H1 (cell line): ENCODE measurements at regions not wholly inside any gene's neighbourhood (a gene's known extent, or its start where the extent isn't known, plus 50 kb on each side); places are given as distances from the start of the nearest gene placed in this dataset.

ENCODE experiments used
- ASH2L ChIP-seq: fragments of 200-600, 300-600 bp; sonication (generic); IDR thresholded peaks from one replicate; pipeline ENCODE4 v1.7.1; 2017; ENCODE audit warnings: low read length
- BCL11A ChIP-seq, 2 experiments: IDR thresholded peaks; one replicate each; pipeline ENCODE4 v1.6.1; 2011; ENCODE audit warnings: low read depth in 2 of 2, low read length in 2 of 2, mild to moderate bottlenecking in 2 of 2
- HDAC6 ChIP-seq: IDR thresholded peaks from one replicate; pipeline ENCODE4 v1.7.1; 2012; ENCODE audit warnings: low read depth, mild to moderate bottlenecking, inconsistent platforms, low read length, moderate library complexity
- KDM4A ChIP-seq: IDR thresholded peaks from one replicate; pipeline ENCODE4 v1.7.1; 2012; ENCODE audit warnings: low read depth, mild to moderate bottlenecking, moderate library complexity, low read length, inconsistent platforms; ENCODE audit not compliant: severe bottlenecking
- NRF1 ChIP-seq: IDR thresholded peaks from 2 replicates; pipeline ENCODE4 v1.6.1; 2011; ENCODE audit warnings: mild to moderate bottlenecking, low read depth, low read length, improper control_type of control experiment
- TF ChIP-seq, protein P1 (sequence below): fragments of 300-600 bp; sonication (generic); IDR thresholded peaks from 2 replicates; pipeline ENCODE4 v1.7.1; 2012; ENCODE audit warnings: low read length, moderate library complexity, mild to moderate bottlenecking, inconsistent platforms; ENCODE audit not compliant: insufficient replicate concordance

- TF ChIP-seq, protein P1, sequence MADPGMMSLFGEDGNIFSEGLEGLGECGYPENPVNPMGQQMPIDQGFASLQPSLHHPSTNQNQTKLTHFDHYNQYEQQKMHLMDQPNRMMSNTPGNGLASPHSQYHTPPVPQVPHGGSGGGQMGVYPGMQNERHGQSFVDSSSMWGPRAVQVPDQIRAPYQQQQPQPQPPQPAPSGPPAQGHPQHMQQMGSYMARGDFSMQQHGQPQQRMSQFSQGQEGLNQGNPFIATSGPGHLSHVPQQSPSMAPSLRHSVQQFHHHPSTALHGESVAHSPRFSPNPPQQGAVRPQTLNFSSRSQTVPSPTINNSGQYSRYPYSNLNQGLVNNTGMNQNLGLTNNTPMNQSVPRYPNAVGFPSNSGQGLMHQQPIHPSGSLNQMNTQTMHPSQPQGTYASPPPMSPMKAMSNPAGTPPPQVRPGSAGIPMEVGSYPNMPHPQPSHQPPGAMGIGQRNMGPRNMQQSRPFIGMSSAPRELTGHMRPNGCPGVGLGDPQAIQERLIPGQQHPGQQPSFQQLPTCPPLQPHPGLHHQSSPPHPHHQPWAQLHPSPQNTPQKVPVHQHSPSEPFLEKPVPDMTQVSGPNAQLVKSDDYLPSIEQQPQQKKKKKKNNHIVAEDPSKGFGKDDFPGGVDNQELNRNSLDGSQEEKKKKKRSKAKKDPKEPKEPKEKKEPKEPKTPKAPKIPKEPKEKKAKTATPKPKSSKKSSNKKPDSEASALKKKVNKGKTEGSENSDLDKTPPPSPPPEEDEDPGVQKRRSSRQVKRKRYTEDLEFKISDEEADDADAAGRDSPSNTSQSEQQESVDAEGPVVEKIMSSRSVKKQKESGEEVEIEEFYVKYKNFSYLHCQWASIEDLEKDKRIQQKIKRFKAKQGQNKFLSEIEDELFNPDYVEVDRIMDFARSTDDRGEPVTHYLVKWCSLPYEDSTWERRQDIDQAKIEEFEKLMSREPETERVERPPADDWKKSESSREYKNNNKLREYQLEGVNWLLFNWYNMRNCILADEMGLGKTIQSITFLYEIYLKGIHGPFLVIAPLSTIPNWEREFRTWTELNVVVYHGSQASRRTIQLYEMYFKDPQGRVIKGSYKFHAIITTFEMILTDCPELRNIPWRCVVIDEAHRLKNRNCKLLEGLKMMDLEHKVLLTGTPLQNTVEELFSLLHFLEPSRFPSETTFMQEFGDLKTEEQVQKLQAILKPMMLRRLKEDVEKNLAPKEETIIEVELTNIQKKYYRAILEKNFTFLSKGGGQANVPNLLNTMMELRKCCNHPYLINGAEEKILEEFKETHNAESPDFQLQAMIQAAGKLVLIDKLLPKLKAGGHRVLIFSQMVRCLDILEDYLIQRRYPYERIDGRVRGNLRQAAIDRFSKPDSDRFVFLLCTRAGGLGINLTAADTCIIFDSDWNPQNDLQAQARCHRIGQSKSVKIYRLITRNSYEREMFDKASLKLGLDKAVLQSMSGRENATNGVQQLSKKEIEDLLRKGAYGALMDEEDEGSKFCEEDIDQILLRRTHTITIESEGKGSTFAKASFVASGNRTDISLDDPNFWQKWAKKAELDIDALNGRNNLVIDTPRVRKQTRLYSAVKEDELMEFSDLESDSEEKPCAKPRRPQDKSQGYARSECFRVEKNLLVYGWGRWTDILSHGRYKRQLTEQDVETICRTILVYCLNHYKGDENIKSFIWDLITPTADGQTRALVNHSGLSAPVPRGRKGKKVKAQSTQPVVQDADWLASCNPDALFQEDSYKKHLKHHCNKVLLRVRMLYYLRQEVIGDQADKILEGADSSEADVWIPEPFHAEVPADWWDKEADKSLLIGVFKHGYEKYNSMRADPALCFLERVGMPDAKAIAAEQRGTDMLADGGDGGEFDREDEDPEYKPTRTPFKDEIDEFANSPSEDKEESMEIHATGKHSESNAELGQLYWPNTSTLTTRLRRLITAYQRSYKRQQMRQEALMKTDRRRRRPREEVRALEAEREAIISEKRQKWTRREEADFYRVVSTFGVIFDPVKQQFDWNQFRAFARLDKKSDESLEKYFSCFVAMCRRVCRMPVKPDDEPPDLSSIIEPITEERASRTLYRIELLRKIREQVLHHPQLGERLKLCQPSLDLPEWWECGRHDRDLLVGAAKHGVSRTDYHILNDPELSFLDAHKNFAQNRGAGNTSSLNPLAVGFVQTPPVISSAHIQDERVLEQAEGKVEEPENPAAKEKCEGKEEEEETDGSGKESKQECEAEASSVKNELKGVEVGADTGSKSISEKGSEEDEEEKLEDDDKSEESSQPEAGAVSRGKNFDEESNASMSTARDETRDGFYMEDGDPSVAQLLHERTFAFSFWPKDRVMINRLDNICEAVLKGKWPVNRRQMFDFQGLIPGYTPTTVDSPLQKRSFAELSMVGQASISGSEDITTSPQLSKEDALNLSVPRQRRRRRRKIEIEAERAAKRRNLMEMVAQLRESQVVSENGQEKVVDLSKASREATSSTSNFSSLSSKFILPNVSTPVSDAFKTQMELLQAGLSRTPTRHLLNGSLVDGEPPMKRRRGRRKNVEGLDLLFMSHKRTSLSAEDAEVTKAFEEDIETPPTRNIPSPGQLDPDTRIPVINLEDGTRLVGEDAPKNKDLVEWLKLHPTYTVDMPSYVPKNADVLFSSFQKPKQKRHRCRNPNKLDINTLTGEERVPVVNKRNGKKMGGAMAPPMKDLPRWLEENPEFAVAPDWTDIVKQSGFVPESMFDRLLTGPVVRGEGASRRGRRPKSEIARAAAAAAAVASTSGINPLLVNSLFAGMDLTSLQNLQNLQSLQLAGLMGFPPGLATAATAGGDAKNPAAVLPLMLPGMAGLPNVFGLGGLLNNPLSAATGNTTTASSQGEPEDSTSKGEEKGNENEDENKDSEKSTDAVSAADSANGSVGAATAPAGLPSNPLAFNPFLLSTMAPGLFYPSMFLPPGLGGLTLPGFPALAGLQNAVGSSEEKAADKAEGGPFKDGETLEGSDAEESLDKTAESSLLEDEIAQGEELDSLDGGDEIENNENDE, result no peak
- TF ChIP-seq KDM4A (no peak), BCL11A (IDR thresholded peaks at IDR 0.05; ENCODE audit: low read depth in 2 of 2, low read length in 2 of 2) (no peak), HDAC6 (no peak), ASH2L (no peak), NRF1 (no peak)
- TF ChIP-seq, all 59 proteins: peak for 0
Measured at GRCh38 chr13:106688940-106689339, 121.0 kb upstream of the ARGLU1 start (continued).
